RWPE2 (cell line): ENCODE measurements at regions not wholly inside any gene's neighbourhood (a gene's known extent, or its start where the extent isn't known, plus 50 kb on each side); places are given as distances from the start of the nearest gene placed in this dataset.

Experiments used
- ATAC-seq: fragments of 200-7000 bp; cut with Tn5 transposase; 3 replicates; pipeline ENCODE4 v1.9.1; 2021; ENCODE audit warnings: low read depth
- DNase-seq: peaks from one replicate; pipeline ENCODE4 v3.0.0-alpha.2; 2020; ENCODE audit warnings: low spot score
- H3K27ac ChIP-seq: fragments of 450-650 bp; 2 replicates; pipeline ENCODE4 v1.5.1; 2017; ENCODE audit warnings: mild to moderate bottlenecking; ENCODE audit not compliant: poor library complexity, severe bottlenecking
- H3K27me3 ChIP-seq: fragments of 250-450 bp; sonication (Bioruptor Pico); 2 replicates; pipeline ENCODE4 v1.5.1; 2021; ENCODE audit warnings: mild to moderate bottlenecking, moderate library complexity; ENCODE audit not compliant: insufficient read depth, poor library complexity, severe bottlenecking
- H3K36me3 ChIP-seq: fragments of 250-450 bp; sonication (Bioruptor Pico); 2 replicates; pipeline ENCODE4 v1.5.1; 2020; ENCODE audit warnings: low read depth, mild to moderate bottlenecking, moderate library complexity
- H3K4me1 ChIP-seq: fragments of 250-450 bp; sonication (Bioruptor Pico); 2 replicates; pipeline ENCODE4 v1.5.1; 2021; ENCODE audit warnings: mild to moderate bottlenecking, moderate library complexity; ENCODE audit not compliant: insufficient read depth, poor library complexity, severe bottlenecking
- H3K4me3 ChIP-seq: fragments of 250-450 bp; sonication (Bioruptor Pico); 2 replicates; pipeline ENCODE4 v1.5.1; 2021; ENCODE audit warnings: mild to moderate bottlenecking, moderate library complexity; ENCODE audit not compliant: severe bottlenecking
- H3K9me3 ChIP-seq: fragments of 250-450 bp; sonication (Bioruptor Pico); 2 replicates; pipeline ENCODE4 v1.5.1; 2021; ENCODE audit warnings: mild to moderate bottlenecking, moderate library complexity; ENCODE audit not compliant: severe bottlenecking
- CTCF ChIP-seq: fragments of 450-650 bp; IDR thresholded peaks from one replicate; pipeline ENCODE4 v1.5.1; 2017; ENCODE audit warnings: mild to moderate bottlenecking, moderate library complexity; ENCODE audit not compliant: poor library complexity, severe bottlenecking

DNA sequence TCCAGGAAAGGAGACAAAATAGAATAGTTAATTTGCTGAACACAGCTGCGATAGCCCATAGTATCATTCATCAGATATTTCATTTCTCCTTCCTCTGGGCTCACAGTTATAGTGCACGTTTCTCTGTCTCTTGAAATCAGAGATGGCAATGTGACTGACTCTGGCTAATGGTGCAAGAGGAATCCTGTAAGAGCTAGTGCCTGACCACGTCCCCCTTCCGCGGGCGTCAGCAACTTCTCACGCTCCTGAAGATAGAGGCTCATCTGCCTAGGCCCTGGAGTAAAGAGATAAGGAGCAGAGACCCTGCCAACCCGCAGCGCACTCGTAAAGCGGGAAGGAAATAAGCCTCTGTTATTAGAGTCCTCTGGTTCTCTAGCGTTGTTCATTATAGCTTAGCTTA, 391.8 kb downstream of the VPS13C start:
- no peak for DNase-seq
- Histone ChIP-seq H3K4me1 (no peaks in the 10 kb centered on the region), H3K36me3 (no peaks in the 10 kb centered on the region), H3K27ac (no peak overlapping the region), H3K9me3 (no peaks in the 10 kb centered on the region), H3K4me3 (no peak overlapping the region), H3K27me3 (peaks cover 63% of the 10 kb centered on the region)
- TF ChIP-seq CTCF, result no peak
- no peak for ATAC-seq

DNA sequence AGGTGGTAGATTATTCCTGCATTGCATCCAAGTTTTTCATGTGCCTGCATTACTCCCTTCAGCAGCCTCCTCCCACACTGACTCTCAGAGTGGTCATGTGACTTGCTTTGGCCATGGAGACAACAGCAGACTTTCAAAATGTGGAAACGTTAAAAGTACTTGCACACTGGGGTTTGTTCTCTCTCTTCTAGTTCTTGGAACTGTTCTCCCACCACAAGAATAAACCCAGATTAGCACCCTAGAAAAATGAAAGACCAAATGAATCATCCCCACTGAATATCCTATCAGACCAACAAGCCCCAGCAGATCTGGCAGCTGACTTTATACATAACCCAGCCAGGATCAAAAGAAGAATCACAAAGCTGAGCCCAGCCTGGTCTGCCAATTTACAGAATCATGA, 398.5 kb downstream of the VPS13C start:
- Histone ChIP-seq H3K27ac (no peak overlapping the region), H3K9me3 (no peaks in the 10 kb centered on the region), H3K4me1 (no peaks in the 10 kb centered on the region), H3K4me3 (no peak overlapping the region), H3K36me3 (no peaks in the 10 kb centered on the region), H3K27me3 (peaks cover 36% of the 10 kb centered on the region)
- DNase-seq, result no peak
- TF ChIP-seq CTCF, result no peak
- peak; percentile 59 for ATAC-seq

- peaks cover 26% of the 10 kb centered on the region for H3K27me3 ChIP-seq
- no peaks in the 10 kb centered on the region for H3K36me3 ChIP-seq
- DNase-seq (no peak), ATAC-seq (no peak)
- H3K27ac ChIP-seq, result no peak overlapping the region
- H3K4me1 ChIP-seq, result no peaks in the 10 kb centered on the region
- no peak overlapping the region for H3K4me3 ChIP-seq
- H3K9me3 ChIP-seq, result no peaks in the 10 kb centered on the region
- TF ChIP-seq CTCF, result no peak
Measured at GRCh38 chr15:61660579-61660978, 399.7 kb downstream of the VPS13C start.

- no peaks in the 10 kb centered on the region for H3K4me1 ChIP-seq
- no peak for DNase-seq
- H3K27ac ChIP-seq, result no peak overlapping the region
- peaks cover 18% of the 10 kb centered on the region for H3K27me3 ChIP-seq
- H3K36me3 ChIP-seq, result no peaks in the 10 kb centered on the region
- no peaks in the 10 kb centered on the region for H3K9me3 ChIP-seq
- no peak for TF ChIP-seq CTCF
- no peak for ATAC-seq
- no peak overlapping the region for H3K4me3 ChIP-seq
Measured at GRCh38 chr15:61659566-61660190, 400.6 kb downstream of the VPS13C start.

- no peak for TF ChIP-seq CTCF
- no peaks in the 10 kb centered on the region for H3K36me3 ChIP-seq
- no peak for DNase-seq
- no peaks in the 10 kb centered on the region for H3K27me3 ChIP-seq
- no peak for ATAC-seq
- no peaks in the 10 kb centered on the region for H3K4me1 ChIP-seq
- H3K4me3 ChIP-seq, result no peak overlapping the region
- no peaks in the 10 kb centered on the region for H3K9me3 ChIP-seq
- no peak overlapping the region for H3K27ac ChIP-seq
Measured at GRCh38 chr15:61657461-61657860, 402.8 kb downstream of the VPS13C start.
